GM23338 (cell line): ENCODE measurements at regions not wholly inside any gene's neighbourhood (a gene's known extent, or its start where the extent isn't known, plus 50 kb on each side); places are given as distances from the start of the nearest gene placed in this dataset.

Source experiments
- ATAC-seq: fragments of 200-7000 bp; cut with Tn5 transposase; 3 replicates; pipeline ENCODE4 v1.9.1; 2020
- DNase-seq: peaks from one replicate; pipeline ENCODE4 v3.0.0-alpha.2; 2015; ENCODE audit warnings: low spot score
- H2AFZ ChIP-seq: fragments of 200-600 bp; sonication (generic); 2 replicates; pipeline ENCODE4 v1.8.0; 2016; ENCODE audit warnings: antibody characterized with exemption, mild to moderate bottlenecking, moderate library complexity
- H3F3A ChIP-seq: fragments of 200-600 bp; sonication (generic); replicated peaks from 2 replicates; pipeline ENCODE4 v1.8.0; 2017; ENCODE audit warnings: antibody characterized with exemption, mixed run types, low read depth
- H3K27ac ChIP-seq: fragments of 200-600 bp; sonication (generic); 2 replicates; pipeline ENCODE4 v1.6.1; 2016; ENCODE audit warnings: low read depth
- H3K27me3 ChIP-seq: fragments of 200-600 bp; sonication (generic); 2 replicates; pipeline ENCODE4 v1.8.0; 2016; ENCODE audit warnings: mild to moderate bottlenecking, mixed run types, moderate library complexity; ENCODE audit not compliant: insufficient read depth
- H3K36me3 ChIP-seq: fragments of 200-600 bp; sonication (generic); 2 replicates; pipeline ENCODE4 v1.8.0; 2016; ENCODE audit warnings: mild to moderate bottlenecking; ENCODE audit not compliant: insufficient read depth
- H3K4me1 ChIP-seq: fragments of 200-600 bp; sonication (generic); 2 replicates; pipeline ENCODE4 v1.8.0; 2016; ENCODE audit warnings: mild to moderate bottlenecking, moderate library complexity; ENCODE audit not compliant: insufficient read depth
- H3K4me2 ChIP-seq: fragments of 200-600 bp; sonication (generic); 2 replicates; pipeline ENCODE4 v1.7.1; 2017; ENCODE audit warnings: mixed run types
- H3K4me3 ChIP-seq: fragments of 200-600 bp; sonication (generic); 2 replicates; pipeline ENCODE4 v1.6.1; 2016; ENCODE audit warnings: mixed run types
- H3K79me2 ChIP-seq: fragments of 200-600 bp; sonication (generic); replicated peaks from 2 replicates; pipeline ENCODE4 v1.8.0; 2017; ENCODE audit warnings: mild to moderate bottlenecking; ENCODE audit not compliant: insufficient read depth
- H3K9me2 ChIP-seq: fragments of 200-600 bp; sonication (generic); 2 replicates; pipeline ENCODE4 v1.8.0; 2017; ENCODE audit not compliant: insufficient read depth
- H4K20me1 ChIP-seq: fragments of 200-600 bp; sonication (generic); replicated peaks from 2 replicates; pipeline ENCODE4 v1.8.0; 2017; ENCODE audit warnings: mild to moderate bottlenecking; ENCODE audit not compliant: insufficient read depth
- H3K27ac Mint-ChIP-seq: 2 replicates; pipeline ENCODE4 v1.8.0; 2020; ENCODE audit warnings: inconsistent platforms, mild to moderate bottlenecking, moderate library complexity, mixed read lengths
- H3K27me3 Mint-ChIP-seq: 3 replicates; pipeline ENCODE4 v1.8.0; 2022; ENCODE audit warnings: low read depth, mild to moderate bottlenecking, moderate library complexity, mixed read lengths, inconsistent platforms; ENCODE audit not compliant: insufficient read depth, poor library complexity
- H3K36me3 Mint-ChIP-seq: 3 replicates; pipeline ENCODE4 v1.8.0; 2021; ENCODE audit warnings: low read depth, mild to moderate bottlenecking, inconsistent platforms, moderate library complexity, mixed read lengths
- H3K4me1 Mint-ChIP-seq: 3 replicates; pipeline ENCODE4 v1.8.0; 2020; ENCODE audit warnings: mild to moderate bottlenecking, inconsistent platforms, mixed read lengths
- H3K4me3 Mint-ChIP-seq: 3 replicates; pipeline ENCODE4 v1.8.0; 2021; ENCODE audit warnings: moderate library complexity, mild to moderate bottlenecking, inconsistent platforms, mixed read lengths
- H3K9me3 Mint-ChIP-seq: 3 replicates; pipeline ENCODE4 v1.8.0; 2020; ENCODE audit warnings: moderate library complexity, mild to moderate bottlenecking, inconsistent platforms, mixed read lengths
- CREB1 ChIP-seq: fragments of 250-450 bp; sonication (Bioruptor Pico); IDR thresholded peaks from 2 replicates; pipeline ENCODE4 v1.5.0; 2020; ENCODE audit warnings: low read depth, mild to moderate bottlenecking, moderate library complexity
- CTCF ChIP-seq, 2 experiments: fragments of 200-600 bp in 1 of 2; sonication (generic) in 1 of 2; conservative IDR thresholded peaks; 2 replicates each; pipeline versions ENCODE4 v1.5.1 to v1.6.1; 2016 to 2017; ENCODE audit warnings: antibody characterized with exemption in 2 of 2, low read depth in 2 of 2, mild to moderate bottlenecking in 2 of 2, moderate library complexity in 1 of 2
- ETS1 ChIP-seq: IDR thresholded peaks from 2 replicates; pipeline ENCODE4 v1.6.1; 2016; ENCODE audit warnings: antibody characterized with exemption
- EZH2 ChIP-seq: fragments of 200-600 bp; sonication (generic); IDR thresholded peaks from one replicate; pipeline ENCODE4 v1.8.0; 2017; ENCODE audit warnings: antibody characterized with exemption, mild to moderate bottlenecking, low read depth; ENCODE audit not compliant: unreplicated experiment
- EZH2phosphoT487 ChIP-seq: fragments of 200-600 bp; sonication (generic); IDR thresholded peaks from one replicate; pipeline ENCODE4 v1.8.1; 2018; ENCODE audit warnings: antibody characterized with exemption; ENCODE audit not compliant: unreplicated experiment
- JUNB ChIP-seq: IDR thresholded peaks from one replicate; pipeline ENCODE4 v1.6.1; 2016; ENCODE audit warnings: antibody characterized with exemption; ENCODE audit not compliant: unreplicated experiment
- NANOG ChIP-seq: IDR thresholded peaks from 2 replicates; pipeline ENCODE4 v1.6.1; 2016; ENCODE audit warnings: antibody characterized with exemption, borderline replicate concordance
- POLR2AphosphoS5 ChIP-seq: IDR thresholded peaks from 2 replicates; pipeline ENCODE4 v1.6.1; 2016; ENCODE audit warnings: antibody characterized with exemption, low read depth
- REST ChIP-seq: IDR thresholded peaks from one replicate; pipeline ENCODE4 v1.6.1; 2018; ENCODE audit warnings: antibody characterized with exemption; ENCODE audit not compliant: unreplicated experiment
- STAT1 ChIP-seq: IDR thresholded peaks from one replicate; pipeline ENCODE4 v1.6.1; 2016; ENCODE audit warnings: antibody characterized with exemption; ENCODE audit not compliant: unreplicated experiment
- ZNF114 ChIP-seq: fragments of 250-450 bp; sonication (Bioruptor Pico); IDR thresholded peaks from 2 replicates; pipeline ENCODE4 v1.5.0; 2020; ENCODE audit warnings: mild to moderate bottlenecking, moderate library complexity
- ZNF331 ChIP-seq: fragments of 250-450 bp; sonication (Bioruptor Pico); IDR thresholded peaks from 2 replicates; pipeline ENCODE4 v1.5.0; 2020; ENCODE audit warnings: low read depth, mild to moderate bottlenecking, moderate library complexity
- ZNF462 ChIP-seq: fragments of 250-450 bp; sonication (Bioruptor Pico); IDR thresholded peaks from 2 replicates; pipeline ENCODE4 v1.5.0; 2020; ENCODE audit warnings: mild to moderate bottlenecking, moderate library complexity

GRCh38 chr20:48190757-48191156 lies 405.5 kb upstream of the SULF2 start:
- Mint-ChIP-seq H3K27me3 (peaks cover 4% of the 10 kb centered on the region), H3K36me3 (no peaks in the 10 kb centered on the region), H3K4me1 (peaks cover 6% of the 10 kb centered on the region), H3K9me3 (no peaks in the 10 kb centered on the region), H3K4me3 (no peak overlapping the region), H3K27ac (no peak overlapping the region)
- TF ChIP-seq JUNB (no peak), ZNF331 (CRISPR knock-in tag) (no peak), EZH2 (no peak), STAT1 (no peak), CREB1 (no peak), NANOG (no peak), POLR2AphosphoS5 (no peak), REST (no peak), ZNF462 (no peak), ZNF114 (no peak), EZH2phosphoT487 (no peak), ETS1 (no peak), CTCF (conservative IDR thresholded peaks at IDR 0.05; ENCODE audit: low read depth in 2 of 2) (no peak)
- DNase-seq = no peak
- Histone ChIP-seq H3K79me2 (no peaks in the 10 kb centered on the region), H3K27me3 (no peaks in the 10 kb centered on the region), H3K4me3 (no peak overlapping the region), H3K9me2 (no peaks in the 10 kb centered on the region), H3K4me2 (no peak overlapping the region), H3F3A (no peaks in the 10 kb centered on the region), H4K20me1 (no peaks in the 10 kb centered on the region), H3K27ac (no peak overlapping the region), H2AFZ (no peak overlapping the region), H3K36me3 (no peaks in the 10 kb centered on the region), H3K4me1 (0 out of 2 replicates have a peak, but pooled peaks cover 3% of the 10 kb centered on the region)
- no peak for ATAC-seq
